HEK293 (cell line): ENCODE measurements at regions not wholly inside any gene's neighbourhood (a gene's known extent, or its start where the extent isn't known, plus 50 kb on each side); places are given as distances from the start of the nearest gene placed in this dataset.
A peak's percentile ranks its signal among the peaks of the same experiment; 100 is the strongest.

Source experiments
- AEBP2 ChIP-seq: fragments of 450-650 bp; formaldehyde crosslinking; IDR thresholded peaks from 2 replicates; pipeline ENCODE4 v1.5.1; 2016; ENCODE audit warnings: missing biosample characterization, missing genetic modification characterization, borderline replicate concordance
- GLI2 ChIP-seq: fragments of 450-650 bp; formaldehyde crosslinking; IDR thresholded peaks from 2 replicates; pipeline ENCODE4; 2017; ENCODE audit warnings: missing biosample characterization, missing genetic modification characterization, low read depth, borderline replicate concordance
- HOXC10 ChIP-seq: sonication (generic); formaldehyde crosslinking; IDR thresholded peaks from 2 replicates; pipeline ENCODE4 v1.8.1; 2023; ENCODE audit warnings: mild to moderate bottlenecking, missing genetic modification reagents
- KLF17 ChIP-seq: fragments of 450-650 bp; formaldehyde crosslinking; IDR thresholded peaks from 2 replicates; pipeline ENCODE4 v1.5.1; 2016; ENCODE audit warnings: missing biosample characterization, missing genetic modification characterization
- KLF8 ChIP-seq: fragments of 450-650 bp; formaldehyde crosslinking; IDR thresholded peaks from 2 replicates; pipeline ENCODE4 v1.5.1; 2016; ENCODE audit warnings: missing biosample characterization, missing genetic modification characterization
- SP2 ChIP-seq: fragments of 450-650 bp; formaldehyde crosslinking; IDR thresholded peaks from 2 replicates; pipeline ENCODE4 v1.5.1; 2016; ENCODE audit warnings: missing biosample characterization, missing genetic modification characterization
- TRIM28 ChIP-seq: IDR thresholded peaks from 2 replicates; pipeline ENCODE4 v1.6.1; 2011; ENCODE audit warnings: low read length, control low read depth, borderline replicate concordance
- YY1 ChIP-seq: fragments of 450-650 bp; formaldehyde crosslinking; IDR thresholded peaks from 2 replicates; pipeline ENCODE4 v1.5.1; 2018; ENCODE audit warnings: missing biosample characterization, missing genetic modification characterization
- ZBTB17 ChIP-seq: fragments of 450-650 bp; formaldehyde crosslinking; IDR thresholded peaks from 2 replicates; pipeline ENCODE4 v1.5.1; 2016; ENCODE audit warnings: missing biosample characterization, missing genetic modification characterization
- ZBTB20 ChIP-seq: fragments of 450-650 bp; formaldehyde crosslinking; IDR thresholded peaks from 2 replicates; pipeline ENCODE4 v1.5.1; 2016; ENCODE audit warnings: missing biosample characterization, missing genetic modification characterization
- ZBTB44 ChIP-seq: fragments of 450-650 bp; IDR thresholded peaks from 2 replicates; pipeline ENCODE4 v1.5.1; 2018; ENCODE audit warnings: missing biosample characterization, mild to moderate bottlenecking, missing genetic modification characterization
- ZBTB8A ChIP-seq: fragments of 450-650 bp; formaldehyde crosslinking; IDR thresholded peaks from 2 replicates; pipeline ENCODE4 v1.5.1; 2016; ENCODE audit warnings: missing biosample characterization, missing genetic modification characterization
- ZFP41 ChIP-seq: fragments of 450-650 bp; formaldehyde crosslinking; IDR thresholded peaks from 2 replicates; pipeline ENCODE4 v1.5.1; 2016; ENCODE audit warnings: missing biosample characterization, missing genetic modification characterization, borderline replicate concordance
- ZFP69B ChIP-seq: fragments of 450-650 bp; formaldehyde crosslinking; IDR thresholded peaks from 2 replicates; pipeline ENCODE4 v1.5.1; 2016; ENCODE audit warnings: missing biosample characterization, missing genetic modification characterization
- ZNF140 ChIP-seq: fragments of 450-650 bp; formaldehyde crosslinking; IDR thresholded peaks from 2 replicates; pipeline ENCODE4 v1.5.1; 2016; ENCODE audit warnings: missing biosample characterization, missing genetic modification characterization
- ZNF146 ChIP-seq: fragments of 450-650 bp; formaldehyde crosslinking; IDR thresholded peaks from 2 replicates; pipeline ENCODE4 v1.5.1; 2016; ENCODE audit warnings: missing biosample characterization, missing genetic modification characterization
- ZNF157 ChIP-seq: fragments of 450-650 bp; formaldehyde crosslinking; IDR thresholded peaks from 2 replicates; pipeline ENCODE4 v1.5.1; 2016; ENCODE audit warnings: missing biosample characterization, missing genetic modification characterization
- ZNF223 ChIP-seq: fragments of 450-650 bp; formaldehyde crosslinking; IDR thresholded peaks from 2 replicates; pipeline ENCODE4 v1.5.1; 2016; ENCODE audit warnings: missing biosample characterization, missing genetic modification characterization
- ZNF302 ChIP-seq: fragments of 450-650 bp; formaldehyde crosslinking; IDR thresholded peaks from 2 replicates; pipeline ENCODE4 v1.5.1; 2016; ENCODE audit warnings: missing biosample characterization, missing genetic modification characterization, low read depth
- ZNF335 ChIP-seq: fragments of 450-650 bp; formaldehyde crosslinking; conservative IDR thresholded peaks from 2 replicates; pipeline ENCODE4 v1.5.1; 2016; ENCODE audit warnings: missing biosample characterization, missing genetic modification characterization
- ZNF433 ChIP-seq: fragments of 450-650 bp; formaldehyde crosslinking; IDR thresholded peaks from 2 replicates; pipeline ENCODE4 v1.5.1; 2016; ENCODE audit warnings: missing biosample characterization, missing genetic modification characterization, low read depth
- ZNF449 ChIP-seq: fragments of 450-650 bp; formaldehyde crosslinking; IDR thresholded peaks from 2 replicates; pipeline ENCODE4 v1.5.1; 2017; ENCODE audit warnings: missing biosample characterization, mild to moderate bottlenecking, missing genetic modification characterization, moderate library complexity
- ZNF544 ChIP-seq: fragments of 450-650 bp; formaldehyde crosslinking; IDR thresholded peaks from 2 replicates; pipeline ENCODE4 v1.5.0; 2017; ENCODE audit warnings: missing biosample characterization, missing genetic modification characterization
- ZNF548 ChIP-seq: fragments of 450-650 bp; formaldehyde crosslinking; IDR thresholded peaks from 2 replicates; pipeline ENCODE4 v1.5.1; 2016; ENCODE audit warnings: missing biosample characterization, missing genetic modification characterization
- ZNF558 ChIP-seq: fragments of 450-650 bp; formaldehyde crosslinking; IDR thresholded peaks from 2 replicates; pipeline ENCODE4 v1.5.1; 2016; ENCODE audit warnings: missing biosample characterization, missing genetic modification characterization
- ZNF600 ChIP-seq: fragments of 450-650 bp; formaldehyde crosslinking; IDR thresholded peaks from 2 replicates; pipeline ENCODE4 v1.5.1; 2016; ENCODE audit warnings: missing biosample characterization, missing genetic modification characterization
- ZNF610 ChIP-seq: fragments of 450-650 bp; formaldehyde crosslinking; IDR thresholded peaks from 2 replicates; pipeline ENCODE4 v1.5.1; 2016; ENCODE audit warnings: missing biosample characterization, missing genetic modification characterization, borderline replicate concordance
- ZNF623 ChIP-seq: fragments of 450-650 bp; formaldehyde crosslinking; IDR thresholded peaks from 2 replicates; pipeline ENCODE4 v1.5.1; 2016; ENCODE audit warnings: missing biosample characterization, missing genetic modification characterization
- ZNF629 ChIP-seq: fragments of 450-650 bp; formaldehyde crosslinking; IDR thresholded peaks from 2 replicates; pipeline ENCODE4 v1.5.1; 2017; ENCODE audit warnings: missing biosample characterization, missing genetic modification characterization
- ZNF639 ChIP-seq: fragments of 450-650 bp; formaldehyde crosslinking; IDR thresholded peaks from 2 replicates; pipeline ENCODE4 v1.5.1; 2016; ENCODE audit warnings: missing biosample characterization, missing genetic modification characterization
- ZNF664 ChIP-seq: fragments of 450-650 bp; formaldehyde crosslinking; IDR thresholded peaks from 2 replicates; pipeline ENCODE4 v1.5.1; 2016; ENCODE audit warnings: missing biosample characterization, missing genetic modification characterization
- ZNF677 ChIP-seq: fragments of 450-650 bp; IDR thresholded peaks from 2 replicates; pipeline ENCODE4 v1.5.0; 2018; ENCODE audit warnings: missing biosample characterization, mild to moderate bottlenecking, missing genetic modification characterization, moderate library complexity
- ZNF76 ChIP-seq: fragments of 450-650 bp; formaldehyde crosslinking; IDR thresholded peaks from 2 replicates; pipeline ENCODE4; 2016; ENCODE audit warnings: low read depth, missing biosample characterization, missing genetic modification characterization, borderline replicate concordance
- ZSCAN16 ChIP-seq: fragments of 450-650 bp; formaldehyde crosslinking; IDR thresholded peaks from 2 replicates; pipeline ENCODE4 v1.5.1; 2016; ENCODE audit warnings: missing biosample characterization, missing genetic modification characterization

- TF ChIP-seq ZNF449 (tag by site-specific recombination) (peak; percentile 61), ZNF302 (tag by site-specific recombination) (no peak), ZBTB20 (tag by site-specific recombination) (peak; percentile 11; the same call in 1 of the 2 replicates), ZNF558 (tag by site-specific recombination) (0 out of 2 replicates have a peak, but pooled peaks have one; percentile 8), TRIM28 (no peak; the same call in 1 of the 2 replicates), GLI2 (tag by site-specific recombination) (no peak), HOXC10 (CRISPR knock-in tag) (no peak), ZNF548 (0 out of 2 replicates have a peak, but pooled peaks have one; percentile 18), ZNF146 (0 out of 2 replicates have a peak, but pooled peaks have one; percentile 35), AEBP2 (tag by site-specific recombination) (no peak), ZNF639 (tag by site-specific recombination) (no peak), KLF8 (tag by site-specific recombination) (peak; percentile 4; the same call in 1 of the 2 replicates), ZNF623 (tag by site-specific recombination) (no peak), ZNF544 (tag by site-specific recombination) (no peak), ZNF223 (tag by site-specific recombination) (no peak), KLF17 (0 out of 2 replicates have a peak, but pooled peaks have one; percentile 56), ZNF664 (tag by site-specific recombination) (peak; percentile 36), ZSCAN16 (tag by site-specific recombination) (no peak), ZNF600 (tag by site-specific recombination) (peak; percentile 51), ZNF140 (tag by site-specific recombination) (no peak), ZBTB8A (tag by site-specific recombination) (peak; percentile 30), ZBTB17 (tag by site-specific recombination) (peak; percentile 77; the same call in 1 of the 2 replicates), ZNF677 (0 out of 2 replicates have a peak, but pooled peaks have one; percentile 54), ZNF629 (tag by site-specific recombination) (peak; percentile 76; the same call in 1 of the 2 replicates), ZFP69B (peak; percentile 20; the same call in 1 of the 2 replicates), ZNF335 (peak; percentile 99), SP2 (tag by site-specific recombination) (peak; percentile 100), YY1 (peak; percentile 88), ZFP41 (tag by site-specific recombination) (no peak), ZNF433 (tag by site-specific recombination) (no peak), ZNF76 (peak; percentile 31; the same call in 1 of the 2 replicates), ZNF157 (tag by site-specific recombination) (no peak), ZNF610 (no peak), ZBTB44 (tag by site-specific recombination) (peak; percentile 93)
Observed at GRCh38 chr19:37317403-37318209, 53.3 kb upstream of the ZNF527 start (continued).
